NCI-H2227 (cell line): ENCODE measurements at regions not wholly inside any gene's neighbourhood (a gene's known extent, or its start where the extent isn't known, plus 50 kb on each side); places are given as distances from the start of the nearest gene placed in this dataset.

Experiments used
- DNase-seq: peaks from one replicate; lab custom pipeline; 2025; ENCODE audit not compliant: unreplicated experiment; lab: John Stamatoyannopoulos, UW

DNA sequence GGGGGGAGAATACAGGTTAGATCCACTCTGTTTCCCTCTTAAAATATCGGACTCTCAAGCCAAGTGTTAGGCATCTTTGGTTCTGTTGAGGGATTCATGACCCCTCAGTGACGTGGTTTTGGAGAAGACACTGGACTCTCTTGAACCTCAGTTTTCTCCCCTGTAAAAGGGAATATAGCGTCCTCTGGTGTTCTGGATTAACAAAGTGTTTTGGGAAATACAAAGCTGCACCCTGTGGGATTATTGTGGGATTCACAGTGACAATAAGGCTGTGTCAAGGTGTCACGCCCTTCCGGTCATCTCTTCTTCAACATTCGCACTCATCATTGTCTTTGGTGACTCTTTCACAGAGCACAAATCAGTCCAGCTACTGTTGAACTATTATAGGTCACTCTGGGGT is 139.0 kb downstream of the IRX1 start:
- DNase-seq = no peak

DNA sequence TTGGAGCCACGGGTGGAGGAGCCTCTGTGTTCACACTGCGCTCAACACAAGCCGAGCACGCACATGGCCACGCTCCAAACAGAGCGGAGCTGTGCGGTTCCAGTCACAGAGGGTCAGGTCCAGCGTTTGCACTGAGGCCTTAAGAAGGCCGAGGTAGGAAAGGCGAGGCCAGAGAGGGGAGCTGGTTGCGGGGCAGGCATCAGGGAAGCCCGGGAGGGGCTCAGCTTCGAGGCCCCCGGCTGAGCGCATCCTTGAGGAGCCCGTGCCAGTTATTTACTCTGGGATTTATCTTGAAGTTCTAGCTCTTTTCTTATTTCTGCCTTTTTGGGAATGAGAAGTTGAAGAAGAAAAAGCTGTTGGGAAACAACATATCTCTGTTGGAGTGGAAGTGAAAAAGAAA is 140.8 kb downstream of the IRX1 start:
- no peak for DNase-seq

GRCh38 chr5:3736926-3737325 is 141.3 kb downstream of the IRX1 start:
- DNase-seq = no peak

GRCh38 chr5:3738919-3739318 is 143.3 kb downstream of the IRX1 start:
- DNase-seq = no peak

- DNase-seq = no peak
These were observed 145.1 kb downstream of the IRX1 start for GRCh38 chr5:3740546-3741373.

- DNase-seq = no peak
These were observed 145.7 kb downstream of the IRX1 start for GRCh38 chr5:3741374-3741770.

- no peak for DNase-seq
These were observed 147.1 kb downstream of the IRX1 start for GRCh38 chr5:3742750-3743149.

DNA sequence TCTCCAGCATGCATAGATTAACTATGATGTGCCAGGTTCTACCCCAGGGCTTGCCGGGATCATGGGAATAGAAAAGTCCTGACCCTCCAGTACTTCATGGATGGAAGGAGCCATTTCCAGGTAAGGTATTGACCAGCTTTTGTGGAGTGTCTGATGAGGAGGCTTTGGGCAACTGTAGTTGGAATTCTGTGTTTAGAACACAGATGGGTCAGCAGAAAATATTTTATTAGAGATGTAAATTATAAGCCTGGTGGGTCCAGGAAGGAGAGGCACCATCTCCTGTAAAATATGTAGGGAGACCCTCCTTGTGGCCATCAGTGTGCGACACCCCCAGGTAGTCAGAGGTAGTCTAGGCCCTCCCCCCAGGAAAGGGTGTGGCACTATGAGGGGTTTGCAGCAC is 156.2 kb downstream of the IRX1 start:
- DNase-seq = no peak

- no peak for DNase-seq
These were observed 182.4 kb downstream of the IRX1 start for GRCh38 chr5:3778000-3778550.

GRCh38 chr5:3778945-3779344 is 183.3 kb downstream of the IRX1 start:
- no peak for DNase-seq

- no peak for DNase-seq
These were observed 184.6 kb downstream of the IRX1 start for GRCh38 chr5:3780278-3780677.

DNA sequence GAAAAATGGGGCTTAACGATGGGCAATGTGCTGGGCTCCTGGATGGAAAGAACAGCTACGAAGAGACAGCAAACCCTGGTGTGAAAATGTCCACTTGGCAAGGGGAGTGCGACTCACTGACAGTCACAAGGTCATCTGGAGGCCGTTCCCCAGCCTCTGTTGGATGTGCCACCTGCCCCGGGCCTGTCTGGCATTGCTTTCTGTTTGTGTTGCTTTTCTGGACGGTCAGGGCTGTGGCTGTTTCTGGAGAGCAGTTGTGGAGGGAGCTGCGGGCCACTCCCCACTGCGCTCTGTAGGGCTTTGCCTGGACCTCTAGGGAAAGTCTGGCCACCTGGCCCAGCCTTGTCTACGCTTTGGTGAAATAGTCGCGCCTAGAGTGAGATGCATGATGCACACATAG is 185.3 kb downstream of the IRX1 start:
- DNase-seq = no peak

DNA sequence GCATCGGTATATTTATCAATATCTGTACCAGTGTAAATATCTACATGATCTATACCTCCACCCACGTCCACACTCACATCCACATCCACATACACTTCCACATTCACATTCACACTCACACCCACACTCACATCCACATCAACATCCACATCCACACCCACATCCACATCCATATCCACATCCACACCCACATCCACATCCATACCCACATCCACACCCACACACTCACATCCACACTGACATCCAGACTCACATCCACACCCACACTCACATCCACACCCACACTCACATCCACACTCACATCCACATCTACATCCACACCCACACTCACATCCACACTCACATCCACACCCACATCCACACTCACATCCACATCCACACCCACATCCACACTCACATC is 189.2 kb downstream of the IRX1 start:
- DNase-seq = no peak

- DNase-seq = no peak
These were observed 190.5 kb downstream of the IRX1 start for GRCh38 chr5:3786165-3786564.

DNA sequence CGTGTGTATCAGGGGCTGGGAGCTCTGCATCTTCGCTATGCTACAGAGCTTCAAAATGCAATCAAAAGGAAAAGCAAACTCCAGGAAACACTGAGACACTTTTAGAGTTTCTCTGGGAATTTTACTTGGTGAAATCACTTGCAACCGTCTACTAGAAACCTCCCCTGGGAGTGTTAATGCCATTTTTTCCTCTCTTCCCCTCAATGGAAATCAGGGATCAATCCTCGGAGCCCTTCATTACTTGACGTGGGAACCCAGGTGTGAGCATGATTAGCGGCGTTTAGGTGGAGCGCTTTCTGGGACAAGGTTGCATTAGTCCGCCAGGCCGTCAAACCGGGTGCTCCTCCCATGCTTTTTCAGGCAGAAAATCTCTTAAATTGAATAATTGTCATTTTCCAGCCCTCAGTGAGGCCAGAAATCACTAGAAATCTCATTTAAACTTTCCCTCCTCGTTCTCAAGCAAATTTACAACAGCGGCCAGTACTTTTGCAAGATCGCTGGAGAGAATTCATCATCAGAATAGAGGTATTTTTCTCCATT is 191.3 kb downstream of the IRX1 start:
- DNase-seq = no peak

DNA sequence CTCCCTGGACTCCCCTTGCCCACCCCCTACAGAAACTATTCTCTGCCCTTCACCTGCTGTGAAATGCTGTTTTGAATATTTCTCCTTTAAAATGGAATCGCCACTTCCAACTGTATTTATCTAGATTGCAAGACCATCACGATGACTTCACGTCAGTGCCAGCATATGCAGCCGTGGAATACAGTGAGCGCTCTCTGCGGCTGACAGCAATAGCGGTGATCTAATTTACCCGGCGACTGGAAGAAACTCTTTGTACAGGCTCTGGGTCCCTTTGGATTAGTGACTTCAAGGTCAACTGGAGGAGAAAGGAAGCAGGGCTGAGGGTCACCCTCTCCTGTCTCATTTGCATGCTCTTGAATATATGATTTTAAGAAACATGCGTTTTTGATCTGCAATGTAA is 192.0 kb downstream of the IRX1 start:
- no peak for DNase-seq

GRCh38 chr5:3789519-3790193 is 194.0 kb downstream of the IRX1 start:
- DNase-seq = no peak

DNA sequence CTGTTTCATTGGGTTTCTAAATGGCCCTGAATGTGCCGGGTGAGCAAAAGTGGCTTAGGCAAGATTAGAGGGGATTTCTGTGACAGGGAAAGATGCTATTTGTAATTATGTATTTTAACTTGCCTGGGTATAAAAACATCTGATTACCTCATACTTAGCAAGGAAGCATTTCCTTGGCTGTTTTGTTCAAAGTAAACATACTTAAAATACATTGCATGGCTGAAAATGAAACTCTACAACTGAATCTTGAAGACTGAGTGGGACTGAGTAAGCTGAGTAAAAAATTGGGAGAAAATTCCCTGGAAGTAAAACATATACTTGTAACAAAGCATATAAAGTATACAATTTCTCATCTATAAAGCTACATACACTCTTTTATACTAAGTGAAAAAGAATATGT is 197.5 kb downstream of the IRX1 start:
- no peak for DNase-seq

GRCh38 chr5:3794611-3795010 is 199.0 kb downstream of the IRX1 start:
- DNase-seq = no peak

DNA sequence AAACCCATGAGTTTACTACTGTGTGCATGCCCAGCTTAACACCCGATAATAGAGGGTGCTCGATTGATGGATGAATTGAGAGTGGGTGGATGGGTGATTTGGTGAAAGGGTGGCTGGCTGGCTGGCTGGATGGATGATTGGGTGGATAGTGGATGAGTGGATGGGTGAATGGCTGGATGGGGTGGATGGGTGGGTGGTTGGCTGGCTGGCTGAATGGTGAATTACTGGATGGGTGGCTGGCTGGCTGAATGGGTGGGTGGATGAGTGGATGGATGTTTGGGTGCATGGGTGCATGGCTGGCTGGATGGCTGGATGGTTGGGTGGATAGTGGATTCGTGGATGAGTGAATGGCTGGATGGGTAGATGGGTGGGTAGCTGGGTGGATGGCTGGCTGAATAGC is 201.1 kb downstream of the IRX1 start:
- DNase-seq = no peak

GRCh38 chr5:3801967-3802366 is 206.3 kb downstream of the IRX1 start:
- no peak for DNase-seq

GRCh38 chr5:3809455-3809854 is 213.8 kb downstream of the IRX1 start:
- no peak for DNase-seq
